ENCODE measurements at regions not wholly inside any gene's neighbourhood (a gene's known extent, or its start where the extent isn't known, plus 50 kb on each side); places are given as distances from the start of the nearest gene placed in this dataset.

- no peak overlapping the region for H3K4me3 ChIP-seq
- TF ChIP-seq POLR2A (IDR thresholded peaks at IDR 0.05) (no peak), CTCF (IDR thresholded peaks at IDR 0.05) (no peak)
- no peaks in the 10 kb centered on the region for H3K27me3 ChIP-seq
- no peak overlapping the region for H3K27ac ChIP-seq
- WGBS, 4 donors, result 58 to 73% (median 68%) methylated on average over 2 of the region's 2 CpGs
- ATAC-seq (no peak), DNase-seq (no peak)
- H3K9me3 ChIP-seq, result peaks cover 0 to 25% (median 0%) of the 10 kb centered on the region in 12 donors
- intact Hi-C loops (cut with DNase I), result no loop called here
- no peaks in the 10 kb centered on the region for H3K36me3 ChIP-seq
- H3K4me1 ChIP-seq, result no peaks in the 10 kb centered on the region
Observed at GRCh38 chr16:64225696-64226095, 896.2 kb downstream of the CDH11 start.

- Histone ChIP-seq H3K4me3 (no peak overlapping the region), H3K27me3 (no peaks in the 10 kb centered on the region), H3K27ac (no peak overlapping the region), H3K36me3 (no peaks in the 10 kb centered on the region), H3K9me3 (peaks cover 0 to 19% (median 0%) of the 10 kb centered on the region in 12 donors), H3K4me1 (no peaks in the 10 kb centered on the region)
- intact Hi-C loops (cut with DNase I), result no loop called here
- DNase-seq (no peak), ATAC-seq (no peak)
- TF ChIP-seq POLR2A (IDR thresholded peaks at IDR 0.05) (no peak), CTCF (IDR thresholded peaks at IDR 0.05) (no peak)
- 66 to 89% (median 74%) methylated on average over 10 of the region's 10 CpGs for WGBS, 4 donors
Observed at GRCh38 chr16:64225036-64225435, 896.8 kb downstream of the CDH11 start.

GRCh38 chr16:64217789-64218535 is 903.9 kb downstream of the CDH11 start:
- Histone ChIP-seq H3K9me3 (no peaks in the 10 kb centered on the region), H3K4me3 (no peak overlapping the region), H3K36me3 (no peaks in the 10 kb centered on the region), H3K27me3 (no peaks in the 10 kb centered on the region), H3K27ac (no peak overlapping the region), H3K4me1 (no peaks in the 10 kb centered on the region)
- intact Hi-C loops (cut with DNase I), result no loop called here
- TF ChIP-seq POLR2A (IDR thresholded peaks at IDR 0.05) (no peak), CTCF (IDR thresholded peaks at IDR 0.05) (no peak)
- DNase-seq, result no peak
- 62 to 74% (median 67%) methylated on average over 4 of the region's 4 CpGs for WGBS, 4 donors
- ATAC-seq, result no peak

- Histone ChIP-seq H3K27me3 (no peaks in the 10 kb centered on the region), H3K9me3 (no peaks in the 10 kb centered on the region), H3K4me1 (peaks cover 0 to 5% (median 0%) of the 10 kb centered on the region in 12 donors), H3K4me3 (no peak overlapping the region), H3K36me3 (no peaks in the 10 kb centered on the region), H3K27ac (no peak overlapping the region)
- no peak for DNase-seq
- no peak for TF ChIP-seq POLR2A (IDR thresholded peaks at IDR 0.05)
- no peak for TF ChIP-seq CTCF (IDR thresholded peaks at IDR 0.05)
- intact Hi-C loops (cut with DNase I), result no loop called here
- ATAC-seq, result no peak
- 88 to 94% (median 88%) methylated on average over 3 of the region's 3 CpGs for WGBS, 4 donors
Observed at GRCh38 chr16:64215730-64216129, 906.1 kb downstream of the CDH11 start.
